Astrocyte of the spinal cord (primary cell): ENCODE measurements at regions not wholly inside any gene's neighbourhood (a gene's known extent, or its start where the extent isn't known, plus 50 kb on each side); places are given as distances from the start of the nearest gene placed in this dataset.

Experiments used
- DNase-seq: peaks from one replicate; pipeline ENCODE4 v3.0.0; 2011; ENCODE audit warnings: low read depth, low spot score
- H3K4me3 ChIP-seq: 2 replicates; pipeline ENCODE4 v1.5.1; 2011; ENCODE audit warnings: low read depth, mild to moderate bottlenecking, low read length, moderate library complexity
- CTCF ChIP-seq: IDR thresholded peaks from 2 replicates; pipeline ENCODE4 v1.5.1; 2012; ENCODE audit warnings: low read depth, mild to moderate bottlenecking, low read length, inconsistent platforms
- in situ Hi-C: cut with HindIII; loops from 2 replicates; pipeline ENCODE4 v1.10.0; 2017; ENCODE audit warnings: low sequenced_read_pairs

- H3K4me3 ChIP-seq, result no peak overlapping the region
- DNase-seq, result no peak
- in situ Hi-C loops, result no loop called here
- TF ChIP-seq CTCF, result no peak
Measured at GRCh38 chr2:167855211-167855610, 392.2 kb downstream of the STK39 start.

GRCh38 chr2:167853717-167854116, 393.7 kb downstream of the STK39 start:
- TF ChIP-seq CTCF, result no peak
- no peak overlapping the region for H3K4me3 ChIP-seq
- DNase-seq, result no peak
- in situ Hi-C loops, result no loop called here

GRCh38 chr2:167851876-167852275, 395.5 kb downstream of the STK39 start:
- in situ Hi-C loops, result no loop called here
- no peak for DNase-seq
- H3K4me3 ChIP-seq, result no peak overlapping the region
- no peak for TF ChIP-seq CTCF

GRCh38 chr2:167851323-167851860, 396.0 kb downstream of the STK39 start:
- in situ Hi-C loops, result no loop called here
- H3K4me3 ChIP-seq, result no peak overlapping the region
- no peak for DNase-seq
- TF ChIP-seq CTCF, result no peak

GRCh38 chr2:167844714-167845530, 402.5 kb downstream of the STK39 start:
- in situ Hi-C loops, result no loop called here
- no peak overlapping the region for H3K4me3 ChIP-seq
- DNase-seq, result no peak
- no peak for TF ChIP-seq CTCF

GRCh38 chr2:167843657-167844056, 403.7 kb downstream of the STK39 start:
- no peak for DNase-seq
- no peak for TF ChIP-seq CTCF
- no peak overlapping the region for H3K4me3 ChIP-seq
- in situ Hi-C loops, result no loop called here
